ENCODE measurements at regions not wholly inside any gene's neighbourhood (a gene's known extent, or its start where the extent isn't known, plus 50 kb on each side); places are given as distances from the start of the nearest gene placed in this dataset.
"Not testable (repeated sequence)": the region's sequence is repeated elsewhere in the genome, so short reads cannot be mapped to it uniquely, and the experiment has no call there.

DNA sequence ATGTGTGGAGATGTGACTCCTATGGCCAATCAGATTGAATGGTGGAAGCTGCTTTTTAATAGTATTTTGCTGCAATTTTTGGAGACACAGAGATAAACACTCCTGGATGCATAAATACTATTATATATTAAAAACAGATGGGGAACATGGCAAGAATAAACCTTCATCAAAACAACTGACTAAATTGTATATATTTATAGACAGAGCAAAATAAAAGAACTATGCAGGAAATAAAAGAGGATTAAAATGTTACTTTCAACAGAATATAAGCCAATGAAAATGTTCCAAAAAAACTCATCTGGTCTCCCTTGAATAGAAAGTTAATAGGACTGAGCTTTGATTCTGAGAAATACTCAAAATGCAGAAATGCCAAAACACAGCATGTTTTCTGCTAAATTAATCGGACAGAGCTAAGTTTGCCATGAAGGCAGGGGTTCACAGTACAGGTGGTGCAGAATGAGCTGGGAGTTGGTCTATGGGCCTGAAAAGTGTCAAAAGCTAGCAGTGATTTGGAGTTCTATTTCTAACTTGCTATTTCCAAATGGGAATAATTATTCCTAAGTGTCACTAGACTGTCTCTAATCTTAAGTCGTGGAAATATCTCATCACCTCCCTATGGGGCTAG is 227.2 kb downstream of the CNTN3 start:
- Histone ChIP-seq H3K36me3 (no peaks in the 10 kb centered on the region), H3K27ac (no peak overlapping the region)

GRCh38 chr3:74384159-74384558 is 230.3 kb downstream of the CNTN3 start:
- H3K27ac ChIP-seq = no peak overlapping the region
- no peaks in the 10 kb centered on the region for H3K9me3 ChIP-seq
- no peaks in the 10 kb centered on the region for H3K36me3 ChIP-seq
- no peak overlapping the region for H3K4me3 ChIP-seq
- no peak for DNase-seq
- no peaks in the 10 kb centered on the region for H3K4me1 ChIP-seq
- TF ChIP-seq POLR2A (IDR thresholded peaks at IDR 0.05) (no peak), CTCF (IDR thresholded peaks at IDR 0.05) (no peak)
- no peaks in the 10 kb centered on the region for H3K27me3 ChIP-seq

More for the DNA sequence above, 227.2 kb downstream of the CNTN3 start:
- H3K4me1 ChIP-seq = no peaks in the 10 kb centered on the region
- TF ChIP-seq CTCF (IDR thresholded peaks at IDR 0.05) (no peak), POLR2A (IDR thresholded peaks at IDR 0.05) (no peak)
- H3K9me3 ChIP-seq = no peaks in the 10 kb centered on the region
- H3K27me3 ChIP-seq = no peaks in the 10 kb centered on the region
- no peak overlapping the region for H3K4me3 ChIP-seq
- no peak for DNase-seq

DNA sequence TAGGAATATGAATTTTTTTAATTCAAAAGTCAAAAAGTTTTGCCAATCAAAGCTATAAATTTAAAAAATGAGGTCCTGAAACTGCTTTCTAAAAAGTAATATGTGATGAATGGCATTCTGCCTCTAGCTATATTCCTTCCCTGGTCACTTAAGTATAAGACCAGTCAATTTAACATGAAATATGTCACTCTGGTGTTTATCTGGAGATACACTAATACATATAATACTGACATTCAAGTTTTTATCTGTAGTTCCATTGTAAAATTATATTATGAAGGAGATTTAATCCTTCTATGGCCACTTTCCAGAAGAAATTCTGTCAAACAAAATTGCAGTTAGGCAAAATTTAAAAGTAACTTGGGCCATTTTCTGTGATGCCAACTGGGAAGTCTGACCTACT is 236.8 kb downstream of the CNTN3 start:
- Histone ChIP-seq H3K4me1 (peaks cover 0 to 5% (median 0%) of the 10 kb centered on the region in 4 donors), H3K36me3 (no peaks in the 10 kb centered on the region), H3K9me3 (no peaks in the 10 kb centered on the region), H3K27me3 (no peaks in the 10 kb centered on the region), H3K4me3 (no peak overlapping the region), H3K27ac (no peak overlapping the region)
- DNase-seq = no peak
- TF ChIP-seq POLR2A (IDR thresholded peaks at IDR 0.05) = no peak

GRCh38 chr3:74376323-74376722 is 238.1 kb downstream of the CNTN3 start:
- DNase-seq, H3K27me3 ChIP-seq, H3K9me3 ChIP-seq, H3K4me1 ChIP-seq, H3K4me3 ChIP-seq, H3K36me3 ChIP-seq: not testable (repeated sequence)
- TF ChIP-seq CTCF (IDR thresholded peaks at IDR 0.05) = peak in 2 of 6 experiments; percentile 11 to 13
- peak overlapping the region in 2 of 4 donors; percentile 27 to 78 for H3K27ac ChIP-seq

DNA sequence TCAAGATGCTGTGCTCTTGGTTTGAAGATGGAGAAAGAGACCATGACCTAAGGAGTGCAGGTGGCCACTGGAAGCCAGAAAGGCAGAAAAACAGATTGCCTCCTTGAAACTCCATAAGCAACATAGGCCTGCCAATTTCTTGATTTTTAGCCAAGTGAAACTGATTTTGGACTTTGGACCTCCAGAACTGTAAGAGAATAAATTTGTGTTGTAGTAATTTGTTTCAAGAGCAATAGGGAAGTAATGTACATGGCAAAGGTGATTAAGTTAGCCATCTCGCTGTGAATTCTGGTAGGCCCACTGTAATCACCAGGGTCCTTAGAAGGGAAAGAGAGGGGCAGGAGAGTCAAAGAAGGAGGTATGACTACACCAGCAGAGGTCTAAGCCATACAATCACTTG is 238.8 kb downstream of the CNTN3 start:
- no peak for DNase-seq
- H3K4me3 ChIP-seq = no peak overlapping the region
- TF ChIP-seq POLR2A (IDR thresholded peaks at IDR 0.05) (no peak), CTCF (IDR thresholded peaks at IDR 0.05) (no peak)
- H3K36me3 ChIP-seq = no peaks in the 10 kb centered on the region
- H3K27me3 ChIP-seq = no peaks in the 10 kb centered on the region
- peaks cover 0 to 5% (median 0%) of the 10 kb centered on the region in 4 donors for H3K4me1 ChIP-seq
- H3K27ac ChIP-seq = peak overlapping the region in 2 of 4 donors; percentile 27 to 78
- H3K9me3 ChIP-seq = no peaks in the 10 kb centered on the region

DNA sequence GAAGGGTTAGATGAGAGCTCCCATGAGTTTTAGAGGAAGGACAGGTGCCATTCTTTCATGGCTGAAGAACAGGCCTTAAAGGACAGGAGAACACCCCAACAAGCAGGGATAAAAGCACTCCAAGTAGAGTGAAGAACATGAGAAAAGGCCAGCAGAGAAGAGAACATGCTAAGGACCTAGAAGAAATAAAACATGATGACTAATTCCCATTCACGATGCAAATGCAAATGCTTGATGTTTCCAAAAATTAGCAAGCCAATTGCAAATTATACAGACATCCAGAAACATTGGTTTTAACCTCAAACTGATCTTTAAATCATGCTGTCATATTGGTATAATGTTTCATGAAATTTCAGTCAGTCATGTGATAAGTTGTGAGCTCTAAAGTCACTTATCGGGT is 241.7 kb downstream of the CNTN3 start:
- no peak overlapping the region for H3K27ac ChIP-seq
- no peaks in the 10 kb centered on the region for H3K9me3 ChIP-seq
- no peak for DNase-seq
- no peaks in the 10 kb centered on the region for H3K36me3 ChIP-seq
- H3K27me3 ChIP-seq = no peaks in the 10 kb centered on the region
- TF ChIP-seq POLR2A (IDR thresholded peaks at IDR 0.05) (no peak), CTCF (IDR thresholded peaks at IDR 0.05) (no peak)
- H3K4me1 ChIP-seq = peaks cover 0 to 5% (median 0%) of the 10 kb centered on the region in 4 donors
- H3K4me3 ChIP-seq = no peak overlapping the region

Data from Peyer's patch (tissue), 4 donors.